Fibroblast of lung (primary cell): ENCODE measurements at regions not wholly inside any gene's neighbourhood (a gene's known extent, or its start where the extent isn't known, plus 50 kb on each side); places are given as distances from the start of the nearest gene placed in this dataset.

Experiments
- DNase-seq, 2 donors: peaks; one replicate each; pipeline versions ENCODE4 v3.0.0 to v3.0.0-alpha.2; 2010; ENCODE audit warnings: low read depth in 2 of 2
- H2AFZ ChIP-seq: 2 replicates; pipeline ENCODE4 v1.5.1; 2012; ENCODE audit warnings: low read length, control low read depth, inconsistent platforms
- H3K27ac ChIP-seq: 2 replicates; pipeline ENCODE4 v1.5.1; 2011; ENCODE audit warnings: low read length, control low read depth; ENCODE audit not compliant: insufficient read depth
- H3K27me3 ChIP-seq: 2 replicates; pipeline ENCODE4 v1.5.1; 2011; ENCODE audit warnings: mild to moderate bottlenecking, low read length; ENCODE audit not compliant: control insufficient read depth, insufficient read depth
- H3K36me3 ChIP-seq: 2 replicates; pipeline ENCODE4 v1.5.1; 2011; ENCODE audit warnings: low read length; ENCODE audit not compliant: control insufficient read depth, insufficient read depth
- H3K4me1 ChIP-seq: 2 replicates; pipeline ENCODE4 v1.5.1; 2011; ENCODE audit warnings: low read length; ENCODE audit not compliant: control insufficient read depth, insufficient read depth; ENCODE audit errors: extremely low read depth
- H3K4me2 ChIP-seq: 2 replicates; pipeline ENCODE4 v1.5.1; 2011; ENCODE audit warnings: low read length, control low read depth; ENCODE audit not compliant: insufficient read depth; ENCODE audit errors: extremely low read depth
- H3K4me3 ChIP-seq, 4 experiments: fragments of 200-600 bp in 1 of 4; sonication (generic) in 1 of 4; replicated peaks in 1 of 4; 2 replicates each; pipeline ENCODE4 v1.5.1; 2011 to 2016; ENCODE audit warnings: low read length in 4 of 4, low read depth in 3 of 4, mild to moderate bottlenecking in 3 of 4, control low read depth in 2 of 4, inconsistent platforms in 1 of 4, mixed read lengths in 1 of 4; ENCODE audit not compliant: insufficient read depth in 1 of 4; ENCODE audit errors: control extremely low read depth in 1 of 4
- H3K79me2 ChIP-seq: 2 replicates; pipeline ENCODE4 v1.5.1; 2012; ENCODE audit warnings: mild to moderate bottlenecking, low read length, inconsistent platforms; ENCODE audit not compliant: control insufficient read depth, insufficient read depth
- H3K9ac ChIP-seq: 2 replicates; pipeline ENCODE4 v1.5.1; 2011; ENCODE audit warnings: mild to moderate bottlenecking, low read length, control low read depth; ENCODE audit not compliant: insufficient read depth
- H3K9me3 ChIP-seq: 2 replicates; pipeline ENCODE4 v1.5.1; 2012; ENCODE audit warnings: low read depth, low read length; ENCODE audit not compliant: control insufficient read depth, insufficient read depth
- H4K20me1 ChIP-seq: 2 replicates; pipeline ENCODE4 v1.5.1; 2011; ENCODE audit warnings: low read length; ENCODE audit not compliant: control insufficient read depth, insufficient read depth; ENCODE audit errors: extremely low read depth
- EZH2 ChIP-seq: IDR thresholded peaks from 2 replicates; pipeline ENCODE4 v1.5.1; 2012; ENCODE audit warnings: low read length, control low read depth, mild to moderate bottlenecking; ENCODE audit errors: missing control alignments
- TF ChIP-seq, protein P1 (sequence below), 2 donors: IDR thresholded peaks in 1 of 2; conservative IDR thresholded peaks in 1 of 2; 1 replicate in 1 of 2; 2 replicates in 1 of 2; pipeline ENCODE4 v1.5.1; 2011 to 2012; ENCODE audit warnings: low read length in 2 of 2, control low read depth in 1 of 2, inconsistent platforms in 1 of 2, low read depth in 1 of 2, mild to moderate bottlenecking in 1 of 2

GRCh38 chr21:18887922-18888602, 484.5 kb upstream of the TMPRSS15 start:
- Histone ChIP-seq H3K9me3 (no peaks in the 10 kb centered on the region), H3K27ac (no peak overlapping the region), H4K20me1 (no peaks in the 10 kb centered on the region), H2AFZ (no peak overlapping the region), H3K27me3 (no peaks in the 10 kb centered on the region), H3K4me1 (no peaks in the 10 kb centered on the region), H3K36me3 (no peaks in the 10 kb centered on the region), H3K9ac (no peak overlapping the region), H3K4me3 (no peak overlapping the region), H3K4me2 (no peak overlapping the region), H3K79me2 (no peaks in the 10 kb centered on the region)
- no peak for DNase-seq
- TF ChIP-seq EZH2, result no peak
- TF ChIP-seq, protein P1, sequence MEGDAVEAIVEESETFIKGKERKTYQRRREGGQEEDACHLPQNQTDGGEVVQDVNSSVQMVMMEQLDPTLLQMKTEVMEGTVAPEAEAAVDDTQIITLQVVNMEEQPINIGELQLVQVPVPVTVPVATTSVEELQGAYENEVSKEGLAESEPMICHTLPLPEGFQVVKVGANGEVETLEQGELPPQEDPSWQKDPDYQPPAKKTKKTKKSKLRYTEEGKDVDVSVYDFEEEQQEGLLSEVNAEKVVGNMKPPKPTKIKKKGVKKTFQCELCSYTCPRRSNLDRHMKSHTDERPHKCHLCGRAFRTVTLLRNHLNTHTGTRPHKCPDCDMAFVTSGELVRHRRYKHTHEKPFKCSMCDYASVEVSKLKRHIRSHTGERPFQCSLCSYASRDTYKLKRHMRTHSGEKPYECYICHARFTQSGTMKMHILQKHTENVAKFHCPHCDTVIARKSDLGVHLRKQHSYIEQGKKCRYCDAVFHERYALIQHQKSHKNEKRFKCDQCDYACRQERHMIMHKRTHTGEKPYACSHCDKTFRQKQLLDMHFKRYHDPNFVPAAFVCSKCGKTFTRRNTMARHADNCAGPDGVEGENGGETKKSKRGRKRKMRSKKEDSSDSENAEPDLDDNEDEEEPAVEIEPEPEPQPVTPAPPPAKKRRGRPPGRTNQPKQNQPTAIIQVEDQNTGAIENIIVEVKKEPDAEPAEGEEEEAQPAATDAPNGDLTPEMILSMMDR (conservative IDR thresholded peaks at IDR 0.05 in 1 of 2, IDR thresholded peaks at IDR 0.05 in 1 of 2; ENCODE audit: low read depth in 1 of 2, low read length in 2 of 2), result no peak

DNA sequence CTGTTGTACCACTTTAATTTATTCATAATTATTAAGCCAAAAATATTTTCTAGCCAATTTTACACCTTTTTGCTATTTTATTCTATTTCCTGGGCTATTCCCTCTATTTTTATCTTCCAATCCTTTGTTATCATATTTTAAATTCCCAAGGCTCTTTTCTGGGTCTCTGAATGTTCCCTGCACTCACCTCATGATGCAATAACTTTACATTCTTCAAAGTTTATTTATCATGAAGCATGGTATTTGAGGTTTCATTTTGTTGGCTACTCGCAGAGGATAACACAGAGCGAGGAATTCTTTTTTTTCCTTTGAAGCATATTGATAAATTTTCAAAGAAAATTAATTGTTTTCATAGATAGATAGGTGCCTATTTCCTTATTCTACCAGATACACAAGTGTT, 489.8 kb upstream of the TMPRSS15 start:
- no peaks in the 10 kb centered on the region for H4K20me1 ChIP-seq
- H3K27me3 ChIP-seq, result no peaks in the 10 kb centered on the region
- no peak overlapping the region for H3K4me2 ChIP-seq
- H3K9ac ChIP-seq, result no peak overlapping the region
- H3K79me2 ChIP-seq, result no peaks in the 10 kb centered on the region
- no peak overlapping the region for H3K27ac ChIP-seq
- no peak for DNase-seq
- no peaks in the 10 kb centered on the region for H3K4me1 ChIP-seq
- H3K4me3 ChIP-seq, result no peak overlapping the region
- TF ChIP-seq EZH2, result no peak
- TF ChIP-seq, protein P1 (conservative IDR thresholded peaks at IDR 0.05 in 1 of 2, IDR thresholded peaks at IDR 0.05 in 1 of 2; ENCODE audit: low read depth in 1 of 2, low read length in 2 of 2), result no peak
- H3K9me3 ChIP-seq, result no peaks in the 10 kb centered on the region
- H2AFZ ChIP-seq, result no peak overlapping the region
- H3K36me3 ChIP-seq, result no peaks in the 10 kb centered on the region

- H3K79me2 ChIP-seq, result no peaks in the 10 kb centered on the region
- TF ChIP-seq, protein P1 (conservative IDR thresholded peaks at IDR 0.05 in 1 of 2, IDR thresholded peaks at IDR 0.05 in 1 of 2; ENCODE audit: low read depth in 1 of 2, low read length in 2 of 2), result no peak
- TF ChIP-seq EZH2, result no peak
- no peak overlapping the region for H3K27ac ChIP-seq
- no peaks in the 10 kb centered on the region for H3K4me1 ChIP-seq
- no peak overlapping the region for H2AFZ ChIP-seq
- H3K9ac ChIP-seq, result no peak overlapping the region
- no peaks in the 10 kb centered on the region for H3K27me3 ChIP-seq
- no peak for DNase-seq
- no peak overlapping the region for H3K4me3 ChIP-seq
- H3K4me2 ChIP-seq, result no peak overlapping the region
- H3K9me3 ChIP-seq, result no peaks in the 10 kb centered on the region
- no peaks in the 10 kb centered on the region for H3K36me3 ChIP-seq
- H4K20me1 ChIP-seq, result no peaks in the 10 kb centered on the region
Observed at GRCh38 chr21:18894387-18894786, 490.8 kb upstream of the TMPRSS15 start.
